NB4 (cell line): ENCODE measurements at regions not wholly inside any gene's neighbourhood (a gene's known extent, or its start where the extent isn't known, plus 50 kb on each side); places are given as distances from the start of the nearest gene placed in this dataset.

Experiments used
- CTCF ChIP-seq: IDR thresholded peaks from one replicate; pipeline ENCODE4 v1.5.1; 2012; ENCODE audit warnings: low read depth, low read length
- MAX ChIP-seq: IDR thresholded peaks from 2 replicates; pipeline ENCODE4 v1.6.1; 2011; ENCODE audit warnings: low read depth, low read length
- MYC ChIP-seq: IDR thresholded peaks from 2 replicates; pipeline ENCODE4 v1.6.1; 2011; ENCODE audit warnings: low read depth, low read length
- POLR2A ChIP-seq: IDR thresholded peaks from 2 replicates; pipeline ENCODE4 v1.6.1; 2011; ENCODE audit warnings: mild to moderate bottlenecking; ENCODE audit not compliant: insufficient read length; ENCODE audit errors: extremely low read depth

- TF ChIP-seq CTCF (no peak), POLR2A (no peak), MYC (no peak), MAX (no peak)
Observed at GRCh38 chr15:59945036-59945435, 59.1 kb upstream of the FOXB1 start.
